ENCODE measurements at regions not wholly inside any gene's neighbourhood (a gene's known extent, or its start where the extent isn't known, plus 50 kb on each side); places are given as distances from the start of the nearest gene placed in this dataset.
"Not testable (repeated sequence)": the region's sequence is repeated elsewhere in the genome, so short reads cannot be mapped to it uniquely, and the experiment has no call there.

DNA sequence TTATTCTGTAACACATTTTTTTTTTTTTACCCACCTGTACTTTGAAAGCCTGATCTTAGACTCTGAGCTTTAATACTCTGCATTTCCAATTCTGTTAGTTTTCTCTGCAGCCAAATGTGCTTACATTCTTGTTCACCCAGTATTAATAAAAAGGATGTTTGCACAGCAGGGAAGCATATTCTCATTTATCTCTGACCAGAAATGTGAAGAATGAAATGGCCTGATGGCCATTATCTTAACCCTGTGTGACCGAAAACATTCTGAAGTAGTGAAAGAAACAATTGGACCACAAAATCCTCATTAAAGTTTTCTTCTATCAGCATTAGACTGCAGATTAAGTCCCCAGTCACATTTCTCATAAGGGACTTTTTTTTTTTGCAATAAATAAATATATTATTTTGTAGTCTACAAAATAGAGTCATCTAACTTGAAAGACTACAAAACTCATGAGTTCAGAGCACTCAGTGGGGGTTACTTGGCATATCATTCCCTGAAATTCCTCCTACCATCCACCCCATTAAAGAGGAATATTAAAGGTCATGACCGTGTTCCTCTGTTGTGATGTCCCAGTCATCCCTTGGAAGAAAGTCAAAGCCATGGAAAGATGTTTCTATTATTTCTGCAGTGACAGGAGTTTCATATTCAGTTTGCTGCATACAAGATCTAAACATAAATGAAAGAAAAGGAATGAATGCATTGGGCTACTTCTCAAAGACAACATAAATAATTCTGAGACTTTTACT lies 364.4 kb downstream of the RND3 start:
- ChIA-PET POLR2A (no interaction called here), CTCF (no interaction called here)

DNA sequence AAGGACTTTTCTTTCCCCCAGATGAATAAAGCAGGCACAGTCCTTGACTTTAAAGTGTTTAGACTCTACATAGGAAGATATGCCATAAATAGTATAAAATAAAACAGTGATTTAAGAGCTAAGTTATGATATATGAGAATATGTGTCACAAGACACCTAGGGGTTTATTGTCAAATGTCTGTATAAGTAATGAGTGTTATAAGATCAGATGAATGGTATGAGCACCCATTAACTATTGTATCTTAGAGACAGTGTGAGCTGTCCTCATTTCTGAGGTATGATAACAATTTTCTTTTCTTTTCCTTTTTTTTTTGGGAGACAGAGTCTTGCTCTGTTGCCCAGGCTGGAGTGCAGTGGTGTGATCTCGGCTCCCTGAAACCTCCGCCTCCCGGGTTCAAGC lies 365.3 kb downstream of the RND3 start:
- ChIA-PET POLR2A (no interaction called here), CTCF (no interaction called here)

DNA sequence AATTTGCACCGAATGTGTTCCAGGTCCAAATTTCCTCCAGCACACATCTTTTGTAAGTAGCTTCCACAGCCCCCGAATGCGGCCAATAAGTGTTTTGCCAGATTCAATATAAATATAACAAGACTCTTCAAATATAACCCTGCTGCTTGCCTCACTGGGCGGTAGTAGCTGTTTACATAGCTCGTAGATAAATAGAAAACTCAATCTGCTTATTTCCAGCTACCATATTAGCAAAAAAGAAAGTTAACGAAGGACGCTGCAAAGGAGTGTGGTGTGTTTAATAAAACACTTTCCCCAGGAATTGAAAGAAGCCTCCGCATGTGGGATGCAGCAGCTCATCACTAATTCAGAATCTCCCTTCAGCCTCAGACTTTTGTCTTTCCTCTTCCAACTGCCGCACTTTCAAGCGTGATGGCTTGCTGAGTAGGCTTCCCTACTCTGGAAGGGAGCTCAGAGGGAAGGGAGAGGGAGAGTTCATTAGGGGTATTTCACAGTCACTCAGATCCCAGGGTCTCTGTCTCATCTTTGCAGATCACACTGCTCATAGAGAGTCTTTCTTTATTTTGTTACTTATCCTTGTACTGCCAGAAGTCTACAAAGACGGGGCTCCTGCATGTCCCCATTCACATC lies 367.0 kb downstream of the RND3 start:
- POLR2A ChIA-PET, result no interaction called here
- CTCF ChIA-PET, result no interaction called here

DNA sequence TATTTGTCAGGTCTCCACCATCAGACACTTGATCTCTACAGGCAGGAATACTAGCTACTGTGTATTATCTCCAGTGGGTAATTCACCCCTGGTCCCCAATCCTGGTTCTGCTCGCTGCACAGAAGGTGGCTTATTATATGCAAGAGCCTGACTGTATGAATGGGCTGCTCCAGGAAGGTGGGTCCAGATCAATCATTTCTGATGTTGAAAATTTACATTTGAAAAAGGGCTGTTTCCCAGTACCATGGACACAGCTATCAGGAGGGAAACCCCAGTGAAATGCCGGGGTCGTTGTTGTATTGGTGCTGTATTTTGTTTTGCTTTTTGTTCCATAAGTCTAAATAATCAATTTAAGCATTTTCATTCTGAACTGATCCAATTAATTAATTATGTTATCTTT lies 367.6 kb downstream of the RND3 start:
- CTCF ChIA-PET, result no interaction called here

DNA sequence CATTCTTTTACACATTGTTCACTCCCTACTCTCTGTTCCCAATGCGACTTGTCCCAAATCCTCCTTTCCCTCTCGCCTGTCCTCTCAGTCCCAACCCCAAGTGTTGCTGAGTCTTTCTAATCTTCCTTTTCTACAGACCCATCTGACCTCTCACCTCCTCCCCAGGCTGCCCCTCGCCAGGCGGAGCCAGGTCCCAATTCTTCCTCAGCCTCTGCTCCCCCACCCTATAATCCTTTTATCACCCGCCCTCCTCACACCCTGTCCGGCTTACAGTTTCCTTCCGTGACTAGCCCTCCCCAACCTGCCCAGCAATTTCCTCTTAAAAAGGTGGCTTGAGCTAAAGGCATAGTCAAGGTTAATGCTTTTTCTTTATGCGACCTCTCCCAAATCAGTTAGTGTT lies 373.4 kb downstream of the RND3 start:
- POLR2A ChIA-PET, CTCF ChIA-PET: not testable (repeated sequence)

More for the DNA sequence above, 367.6 kb downstream of the RND3 start:
- POLR2A ChIA-PET, result no interaction called here

DNA sequence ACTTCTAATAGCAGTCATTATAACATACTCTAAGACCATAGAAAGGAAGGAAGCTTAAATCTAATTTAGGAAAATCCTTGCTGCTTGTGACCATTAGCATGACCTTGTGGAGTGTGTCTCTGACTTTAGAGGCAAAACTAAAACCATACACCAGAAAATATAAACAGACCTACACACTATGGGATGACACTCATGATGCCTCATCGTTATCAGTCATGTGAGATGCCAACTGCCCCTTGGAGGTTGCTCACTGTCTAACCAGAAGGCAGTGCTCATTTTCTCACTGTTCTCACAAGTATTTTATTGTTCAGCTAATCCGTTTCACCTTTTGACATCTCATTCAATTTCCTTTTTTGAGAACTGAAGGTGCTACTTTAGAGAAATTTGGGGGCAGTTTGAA lies 376.9 kb downstream of the RND3 start:
- POLR2A ChIA-PET, result no interaction called here
- CTCF ChIA-PET, result no interaction called here

DNA sequence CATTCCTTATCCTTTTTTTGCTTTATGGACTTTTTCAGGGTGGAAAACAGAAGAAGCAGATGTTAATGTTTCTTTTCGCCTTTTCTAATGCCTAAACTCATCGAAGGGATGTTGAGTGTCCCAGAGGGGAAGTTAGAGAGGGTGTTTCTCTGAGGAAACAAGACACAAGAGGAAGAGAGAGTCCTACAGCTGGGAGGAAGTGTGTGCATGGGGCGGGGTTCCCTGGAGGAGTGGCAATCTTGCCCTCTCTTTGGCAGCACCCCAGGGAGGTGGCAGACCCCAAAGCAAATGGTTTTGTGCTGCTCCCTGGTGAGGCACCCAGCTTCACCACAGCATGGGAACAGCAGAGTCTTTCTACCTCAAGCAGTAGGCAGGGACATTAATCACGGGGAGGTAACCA lies 377.6 kb downstream of the RND3 start:
- CTCF ChIA-PET, result no interaction called here

DNA sequence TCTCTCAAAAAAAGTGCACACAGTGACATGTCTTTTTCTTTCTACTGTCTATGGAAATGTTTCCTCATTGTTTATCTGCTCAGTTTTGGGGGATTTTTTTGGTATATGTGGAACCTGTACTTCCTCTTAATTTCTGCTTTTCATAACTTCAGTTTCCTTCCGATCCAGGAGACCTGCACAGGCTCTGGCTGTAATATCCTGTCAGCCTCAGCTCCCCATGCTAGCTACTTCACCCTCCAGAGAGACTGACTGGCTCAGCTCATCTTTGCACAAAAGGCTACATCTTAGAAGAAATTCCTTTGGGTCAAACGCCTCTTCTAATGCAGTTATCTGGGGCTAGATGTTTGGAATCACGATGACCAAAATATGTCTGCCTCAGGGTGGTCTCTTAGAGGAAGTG lies 378.4 kb downstream of the RND3 start:
- POLR2A ChIA-PET, result no interaction called here
- CTCF ChIA-PET, result no interaction called here

More for the DNA sequence above, 377.6 kb downstream of the RND3 start:
- POLR2A ChIA-PET, result no interaction called here

DNA sequence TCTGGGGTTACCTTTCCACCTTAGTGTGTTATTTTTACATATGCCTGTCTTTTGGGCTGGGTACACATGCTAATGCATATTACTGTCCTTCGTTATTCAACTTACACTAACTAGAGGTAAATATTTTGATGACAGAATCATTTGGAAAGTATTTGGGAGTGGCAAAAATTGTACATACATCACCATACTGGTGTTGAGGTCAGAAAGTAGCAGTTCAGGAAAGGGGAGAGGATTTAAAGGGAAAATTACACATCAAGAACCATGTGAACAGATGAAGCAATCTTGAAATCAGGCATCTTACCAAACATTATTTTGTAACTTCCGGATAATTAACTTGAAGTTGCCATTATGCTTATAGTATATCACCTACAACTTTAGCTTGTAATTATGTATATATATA lies 379.7 kb downstream of the RND3 start:
- CTCF ChIA-PET, result no interaction called here

DNA sequence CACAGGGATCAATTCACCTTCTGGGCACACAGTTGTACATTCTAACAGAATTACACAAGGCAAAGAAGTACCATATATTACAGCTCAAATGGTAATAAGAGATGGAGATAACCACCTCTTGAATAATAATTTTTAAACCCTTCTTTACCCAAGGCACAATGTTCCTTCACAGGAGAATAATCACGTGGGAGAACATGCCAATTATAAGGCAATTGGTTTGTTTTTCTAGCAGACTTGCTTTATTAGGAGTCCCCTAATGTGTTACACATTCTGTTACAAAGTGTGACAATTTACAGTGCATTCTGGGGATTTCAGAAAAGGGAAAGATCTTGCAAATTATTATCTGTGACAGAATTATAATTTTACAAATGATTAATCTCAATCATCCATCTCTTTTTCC lies 380.3 kb downstream of the RND3 start:
- ChIA-PET CTCF (no interaction called here), POLR2A (no interaction called here)

More for the DNA sequence above, 379.7 kb downstream of the RND3 start:
- POLR2A ChIA-PET, result no interaction called here

DNA sequence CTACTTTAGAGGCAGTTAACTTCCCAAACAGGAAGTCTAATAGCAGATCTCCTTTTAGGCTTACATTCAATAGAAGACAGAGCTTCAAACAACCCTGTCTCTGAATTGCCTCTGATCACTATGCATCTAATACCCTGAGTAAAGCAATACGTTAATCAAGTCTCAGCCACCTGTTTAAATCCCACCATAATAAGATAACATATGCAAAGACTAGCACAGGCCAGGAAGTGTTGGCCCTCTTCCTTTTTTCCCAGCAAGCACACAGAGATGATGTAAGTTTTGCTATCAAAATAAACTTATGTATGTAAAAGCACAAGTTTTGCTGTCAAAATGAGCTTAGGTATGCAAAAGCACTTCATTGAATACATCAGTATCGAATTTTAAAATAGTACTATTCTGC lies 385.5 kb downstream of the RND3 start:
- ChIA-PET CTCF (no interaction called here), POLR2A (no interaction called here)

DNA sequence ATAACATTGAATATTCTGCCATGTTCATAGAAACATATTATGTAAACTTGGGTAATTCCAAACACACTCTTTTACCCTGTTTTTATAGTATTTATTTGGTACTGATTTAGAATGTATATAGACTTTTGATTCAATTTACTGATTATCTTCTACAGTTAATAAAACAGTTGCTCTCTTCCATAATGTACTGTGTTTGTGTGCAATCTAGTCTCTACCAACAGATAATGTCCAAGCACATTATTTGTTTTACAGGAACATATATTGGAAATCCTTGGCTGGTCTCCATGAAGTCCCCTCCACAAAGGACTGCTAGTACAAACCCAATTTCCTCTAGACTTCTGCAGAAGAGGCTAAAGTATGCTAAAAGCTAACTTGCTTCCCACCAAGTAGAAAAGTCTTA lies 386.6 kb downstream of the RND3 start:
- CTCF ChIA-PET, result no interaction called here
- POLR2A ChIA-PET, result no interaction called here

DNA sequence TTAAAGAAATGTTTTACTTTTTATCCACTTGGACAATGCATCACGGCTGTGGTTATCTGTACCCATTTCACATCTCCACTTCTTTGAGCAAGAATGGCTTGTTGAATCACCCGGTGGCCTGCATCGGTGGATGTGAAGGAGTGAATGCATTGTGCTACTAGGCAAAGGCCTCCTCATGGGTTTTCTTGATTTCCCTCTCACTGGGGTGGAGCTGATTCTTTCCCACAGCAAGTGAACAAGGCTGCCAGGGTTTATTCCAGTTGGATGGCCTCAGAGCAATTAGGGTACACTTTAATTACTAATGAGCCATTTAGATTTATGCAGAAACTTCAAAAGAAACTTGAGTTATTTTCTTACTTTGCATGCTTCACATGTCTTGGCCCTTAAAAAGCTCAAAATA lies 387.1 kb downstream of the RND3 start:
- CTCF ChIA-PET, result no interaction called here
- POLR2A ChIA-PET, result no interaction called here

DNA sequence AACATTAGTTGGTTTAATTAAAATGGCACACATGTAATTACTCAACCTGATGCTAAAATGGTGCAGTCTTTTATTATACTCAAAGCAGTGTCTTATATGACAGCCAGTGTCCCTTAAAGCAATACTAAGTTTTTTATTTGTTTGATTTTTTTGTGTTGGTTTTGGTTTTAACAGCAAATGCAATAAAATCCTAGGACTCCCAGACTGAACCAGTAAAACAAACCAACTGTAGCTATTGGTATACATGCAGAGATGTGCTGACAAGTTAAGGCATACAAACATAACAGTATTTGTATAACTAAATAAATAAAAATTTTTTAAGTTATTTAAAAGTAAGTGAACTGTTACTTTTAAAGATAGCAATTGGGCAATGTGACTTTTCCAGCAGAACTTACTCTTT lies 387.7 kb downstream of the RND3 start:
- ChIA-PET CTCF (no interaction called here), POLR2A (no interaction called here)

DNA sequence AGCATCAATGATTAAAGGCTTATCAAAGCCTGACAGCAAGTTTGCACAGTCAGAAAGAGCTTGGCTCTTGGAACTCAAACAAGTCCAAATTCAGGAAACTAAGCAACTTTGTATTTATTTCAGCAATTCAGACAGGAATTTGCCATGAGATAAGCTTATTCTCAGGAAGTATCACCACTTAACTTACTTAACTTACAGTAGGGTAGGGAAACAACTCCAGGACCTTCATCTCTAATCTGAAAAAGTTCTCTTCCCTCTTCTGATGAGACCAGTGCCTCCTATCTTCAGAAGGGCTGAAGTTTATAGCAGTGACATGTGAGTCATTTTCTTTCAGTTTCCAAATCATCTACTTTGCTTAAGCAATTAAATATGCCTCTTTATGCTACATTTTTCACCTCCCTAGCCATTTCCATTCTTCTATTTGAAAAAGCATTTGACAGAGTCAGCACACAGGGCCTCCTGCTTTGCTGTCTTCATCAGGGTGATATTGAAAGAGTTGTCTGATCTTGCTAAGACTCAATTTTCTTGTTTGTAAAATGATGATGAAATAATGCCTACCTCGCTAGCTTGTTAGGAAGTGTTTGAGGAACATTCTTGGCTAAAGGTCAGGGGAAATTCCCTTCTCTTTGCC lies 389.5 kb downstream of the RND3 start:
- ChIA-PET CTCF (no interaction called here), POLR2A (no interaction called here)

DNA sequence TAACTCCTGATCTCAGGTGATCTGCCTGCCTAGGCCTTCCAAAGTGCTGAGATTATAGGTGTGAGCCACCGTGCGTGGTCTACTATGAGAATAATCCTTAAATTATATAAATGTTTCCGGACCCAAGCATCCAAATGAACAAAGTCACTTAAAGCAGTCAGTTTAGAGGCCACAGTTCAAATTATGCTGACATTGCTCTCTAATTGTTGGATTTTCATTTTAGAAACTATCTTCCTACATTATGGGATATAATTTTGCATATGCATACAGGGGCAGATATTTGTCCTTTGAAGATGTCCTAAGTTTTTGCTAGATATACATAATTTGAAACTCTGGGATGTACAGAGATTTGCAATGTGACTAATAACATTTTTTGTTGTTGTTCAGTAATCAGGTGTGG lies 390.1 kb downstream of the RND3 start:
- ChIA-PET CTCF (no interaction called here), POLR2A (no interaction called here)

DNA sequence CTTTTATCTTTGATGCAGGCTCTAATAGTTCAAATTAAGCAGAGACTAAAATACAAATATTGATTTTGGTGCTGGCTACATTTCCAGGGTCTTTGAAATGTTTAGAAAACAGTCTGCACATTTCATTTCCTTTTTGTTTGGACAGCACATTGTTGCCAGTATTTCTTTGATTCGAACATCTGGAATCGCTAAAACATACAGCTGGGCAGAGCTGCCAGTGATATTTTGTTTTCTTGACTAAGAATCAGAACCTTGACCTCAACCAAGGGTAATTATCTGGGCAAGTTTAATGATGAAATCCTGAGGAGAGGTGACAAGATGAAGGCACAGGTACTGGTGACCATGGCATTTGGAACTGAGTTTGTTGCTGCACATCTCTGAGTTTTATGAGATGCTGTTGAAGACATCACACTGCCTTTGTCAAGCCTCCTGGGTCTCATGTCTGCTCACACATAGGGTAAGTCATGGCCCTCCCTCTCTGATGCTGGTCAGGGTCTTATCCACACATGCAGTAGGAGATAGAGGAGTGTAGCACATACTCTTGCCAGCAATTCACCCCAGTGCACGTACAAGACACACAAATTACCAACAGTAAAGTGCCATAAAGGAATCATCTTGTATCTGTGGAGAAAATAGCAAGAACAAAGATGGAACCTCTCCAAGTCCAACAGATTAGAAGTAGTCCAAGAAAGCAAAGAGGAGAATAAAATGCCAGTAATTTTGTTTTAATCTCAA lies 391.9 kb downstream of the RND3 start:
- POLR2A ChIA-PET, result interaction anchor here (0.6 kb wide), 1 partner anchor 1047 kb away, joined by 3 read pairs; no protein-coding TSS in a partner anchor

DNA sequence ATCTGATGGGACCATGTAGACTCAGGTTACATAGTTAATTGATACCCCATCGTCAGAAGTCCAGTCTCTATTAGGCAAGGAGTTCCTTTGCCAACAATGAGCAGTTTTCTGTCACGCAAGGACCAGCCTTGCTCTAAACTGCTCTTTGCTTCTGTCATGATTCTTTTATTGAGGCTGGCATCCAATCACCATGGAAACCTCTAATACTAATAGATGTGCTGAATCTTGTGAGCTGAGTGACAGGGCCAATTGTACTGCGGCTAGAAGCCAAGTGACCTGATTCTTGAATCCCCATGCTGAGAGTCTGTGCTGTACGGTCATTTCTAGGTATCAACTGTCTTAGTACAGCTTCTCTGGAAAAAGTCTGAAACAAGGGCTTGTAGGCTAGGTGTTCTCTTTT lies 395.6 kb downstream of the RND3 start:
- ChIA-PET CTCF (no interaction called here), POLR2A (no interaction called here)

More for the DNA sequence above, 391.9 kb downstream of the RND3 start:
- CTCF ChIA-PET, result no interaction called here

DNA sequence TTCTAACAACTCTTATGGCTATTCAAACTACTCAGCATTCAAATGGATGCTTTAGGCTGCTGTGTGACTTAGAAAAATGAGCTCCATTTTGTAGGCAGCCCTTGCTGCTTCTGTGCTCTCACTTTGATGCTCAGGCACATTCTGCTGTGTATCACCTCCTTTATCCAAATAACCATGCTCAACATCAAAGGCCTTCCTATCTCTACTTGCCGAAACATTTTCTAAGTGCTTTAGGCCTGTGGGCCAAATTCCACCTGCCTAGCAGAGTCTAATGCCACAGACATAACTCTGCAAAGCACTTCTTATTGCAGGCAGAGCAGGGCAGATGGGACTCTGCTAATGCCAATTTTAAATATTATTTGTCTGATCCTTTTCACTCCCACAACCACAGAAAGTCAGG lies 397.4 kb downstream of the RND3 start:
- POLR2A ChIA-PET, result no interaction called here

DNA sequence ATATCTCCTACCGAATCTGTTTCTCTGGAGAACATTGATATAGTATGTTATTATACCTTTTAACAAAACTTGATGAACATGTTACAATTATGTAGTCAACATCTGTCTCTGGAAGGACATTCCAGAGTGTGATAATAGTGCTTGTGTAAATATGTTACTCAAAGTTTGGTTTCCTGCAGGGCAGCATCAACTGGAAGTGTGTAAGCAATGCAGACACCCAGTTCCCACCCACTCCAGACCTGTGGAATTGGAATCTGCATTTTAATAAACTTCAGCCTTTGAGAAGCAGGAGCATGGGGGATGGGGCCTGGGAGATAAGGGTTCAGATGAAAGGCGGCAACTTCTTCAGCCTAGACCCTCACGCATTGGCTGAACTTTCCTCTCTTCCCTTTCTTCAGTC lies 398.9 kb downstream of the RND3 start:
- ChIA-PET POLR2A (no interaction called here), CTCF (no interaction called here)

More for the DNA sequence above, 397.4 kb downstream of the RND3 start:
- CTCF ChIA-PET, result no interaction called here

DNA sequence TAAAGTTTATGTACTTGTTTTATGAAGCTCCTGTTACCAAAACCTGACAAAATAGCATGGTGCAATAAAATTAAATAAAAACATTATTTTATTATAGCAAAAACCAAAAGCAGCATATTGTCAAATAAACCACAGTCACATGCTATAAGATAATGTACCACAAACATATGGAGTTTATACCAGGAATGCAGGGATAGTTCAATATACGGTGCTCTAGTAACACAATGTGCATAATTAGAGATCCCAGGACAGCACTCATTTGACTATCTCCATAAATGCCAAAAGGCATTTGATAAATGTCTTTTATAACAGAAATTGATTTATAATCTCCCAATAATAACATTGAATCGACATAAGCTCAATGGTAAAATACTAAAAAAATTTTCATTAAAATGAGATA lies 402.0 kb downstream of the RND3 start:
- CTCF ChIA-PET, result no interaction called here
- POLR2A ChIA-PET, result interaction anchor here (0.7 kb wide), 1 partner anchor 28 kb away, joined by 4 read pairs; no protein-coding TSS in a partner anchor
